Suprapubic skin (tissue), 4 donors: ENCODE measurements at regions not wholly inside any gene's neighbourhood (a gene's known extent, or its start where the extent isn't known, plus 50 kb on each side); places are given as distances from the start of the nearest gene placed in this dataset.

Experiments
- CTCF ChIP-seq, 2 donors: fragments of 200-600 bp in 1 of 2; fragments of 450-650 bp in 1 of 2; sonication (generic) in 1 of 2; IDR thresholded peaks; one replicate each; pipeline ENCODE4 v1.5.1; 2016 to 2019; ENCODE audit warnings: antibody characterized with exemption in 2 of 2, mild to moderate bottlenecking in 1 of 2, moderate library complexity in 1 of 2
- POLR2A ChIP-seq, 2 donors: fragments of 450-650 bp; IDR thresholded peaks; one replicate each; pipeline ENCODE4 v1.6.1; 2017; ENCODE audit warnings: antibody characterized with exemption in 2 of 2, mild to moderate bottlenecking in 2 of 2, moderate library complexity in 2 of 2
- POLR2AphosphoS5 ChIP-seq, 3 donors: sonication (generic); formaldehyde crosslinking; IDR thresholded peaks; one replicate each; pipeline ENCODE4 v1.6.1; 2017; ENCODE audit warnings: antibody characterized with exemption in 3 of 3

GRCh38 chr12:45112306-45112705, 61.4 kb upstream of the DBX2 start:
- TF ChIP-seq CTCF (IDR thresholded peaks at IDR 0.05) = no peak
- TF ChIP-seq POLR2AphosphoS5 (IDR thresholded peaks at IDR 0.05) = no peak
- no peak for TF ChIP-seq POLR2A (IDR thresholded peaks at IDR 0.05)
